Liver (tissue), 8 donors: ENCODE measurements at regions not wholly inside any gene's neighbourhood (a gene's known extent, or its start where the extent isn't known, plus 50 kb on each side); places are given as distances from the start of the nearest gene placed in this dataset.

Experiments used
- DNase-seq: peaks from one replicate; pipeline ENCODE4 v3.0.0-alpha.2; 2017; ENCODE audit warnings: low spot score
- H3K27ac ChIP-seq, 2 donors: one replicate each; pipeline ENCODE4 v1.7.0; 2013; ENCODE audit warnings: inconsistent platforms in 2 of 2, low read length in 2 of 2, control low read depth in 1 of 2, low read depth in 1 of 2, mild to moderate bottlenecking in 1 of 2
- H3K27me3 ChIP-seq, 4 donors: one replicate each; pipeline versions ENCODE4 v1.6.1 to v1.7.0; 2013; ENCODE audit warnings: low read length in 3 of 4, inconsistent platforms in 1 of 4, mild to moderate bottlenecking in 1 of 4, moderate library complexity in 1 of 4; ENCODE audit not compliant: control insufficient read depth in 4 of 4, insufficient read depth in 4 of 4
- H3K36me3 ChIP-seq, 4 donors: one replicate each; pipeline versions ENCODE4 v1.6.1 to v1.7.0; 2013; ENCODE audit warnings: low read length in 3 of 4, mild to moderate bottlenecking in 3 of 4, low read depth in 1 of 4, moderate library complexity in 1 of 4; ENCODE audit not compliant: control insufficient read depth in 4 of 4, insufficient read depth in 3 of 4
- H3K4me1 ChIP-seq, 4 donors: one replicate each; pipeline versions ENCODE4 v1.6.1 to v1.7.0; 2013; ENCODE audit warnings: low read length in 3 of 4, mild to moderate bottlenecking in 3 of 4, moderate library complexity in 1 of 4; ENCODE audit not compliant: control insufficient read depth in 4 of 4, insufficient read depth in 4 of 4
- H3K4me3 ChIP-seq, 3 donors: one replicate each; pipeline versions ENCODE4 v1.6.1 to v1.7.0; 2013; ENCODE audit warnings: low read length in 3 of 3, control low read depth in 1 of 3, low read depth in 1 of 3, mild to moderate bottlenecking in 1 of 3
- H3K9ac ChIP-seq, 2 donors: one replicate each; pipeline ENCODE4 v1.7.0; 2013; ENCODE audit warnings: low read length in 2 of 2, mild to moderate bottlenecking in 2 of 2, moderate library complexity in 2 of 2, control low read depth in 1 of 2, low read depth in 1 of 2
- H3K9me3 ChIP-seq, 4 donors: one replicate each; pipeline versions ENCODE4 v1.6.1 to v1.7.0; 2013; ENCODE audit warnings: low read length in 3 of 4; ENCODE audit not compliant: control insufficient read depth in 4 of 4
- FOXA1 ChIP-seq: IDR thresholded peaks from 2 replicates; pipeline ENCODE4 v1.6.1; 2016; ENCODE audit warnings: antibody characterized with exemption
- FOXA2 ChIP-seq: IDR thresholded peaks from 2 replicates; pipeline ENCODE4 v1.6.1; 2016; ENCODE audit warnings: antibody characterized with exemption
- GABPA ChIP-seq, 2 donors: IDR thresholded peaks in 1 of 2; conservative IDR thresholded peaks in 1 of 2; 2 replicates each; pipeline ENCODE4 v1.6.1; 2016; ENCODE audit warnings: antibody characterized with exemption in 2 of 2, mild to moderate bottlenecking in 1 of 2, moderate library complexity in 1 of 2
- HNF4A ChIP-seq, 2 donors: conservative IDR thresholded peaks; 2 replicates each; pipeline ENCODE4 v1.6.1; 2016; ENCODE audit warnings: antibody characterized with exemption in 2 of 2, mild to moderate bottlenecking in 2 of 2
- HNF4G ChIP-seq: IDR thresholded peaks from 2 replicates; pipeline ENCODE4 v1.6.1; 2016; ENCODE audit warnings: antibody characterized with exemption
- JUND ChIP-seq, 2 donors: IDR thresholded peaks; 2 replicates each; pipeline ENCODE4 v1.6.1; 2016; ENCODE audit warnings: antibody characterized with exemption in 2 of 2
- RAD21 ChIP-seq, 2 donors: IDR thresholded peaks; 2 replicates each; pipeline ENCODE4 v1.6.1; 2016; ENCODE audit warnings: antibody characterized with exemption in 2 of 2, mild to moderate bottlenecking in 2 of 2
- RXRA ChIP-seq, 2 donors: IDR thresholded peaks; 2 replicates each; pipeline ENCODE4 v1.6.1; 2017 to 2018; ENCODE audit warnings: antibody characterized with exemption in 2 of 2, mild to moderate bottlenecking in 1 of 2
- SP1 ChIP-seq: IDR thresholded peaks from 2 replicates; pipeline ENCODE4 v1.6.1; 2018; ENCODE audit warnings: antibody characterized with exemption, mild to moderate bottlenecking
- YY1 ChIP-seq: IDR thresholded peaks from 2 replicates; pipeline ENCODE4 v1.6.1; 2016; ENCODE audit warnings: antibody characterized with exemption, mild to moderate bottlenecking
- WGBS: extraction: QIAGEN DNeasy Blood & Tissue Kit; methylation state at CpG from one replicate; pipeline ENCODE4 v1.1.7; 2013; 5-methylcytosine and 5-hydroxymethylcytosine counted together
- TF ChIP-seq, protein P1 (sequence below): IDR thresholded peaks from 2 replicates; pipeline ENCODE4 v1.6.1; 2016; ENCODE audit warnings: antibody characterized with exemption, mild to moderate bottlenecking
- TF ChIP-seq, protein P2 (sequence below): IDR thresholded peaks from 2 replicates; pipeline ENCODE4 v1.6.1; 2016; ENCODE audit warnings: antibody characterized with exemption
- TF ChIP-seq, protein P3 (sequence below): fragments of 150-350 bp; IDR thresholded peaks from 2 replicates; pipeline ENCODE4 v1.5.1; 2017; ENCODE audit warnings: improper control_type of control experiment, low read depth, low read length; ENCODE audit not compliant: missing input control
- TF ChIP-seq, protein P4 (sequence below): IDR thresholded peaks from 2 replicates; pipeline ENCODE4 v1.6.1; 2016; ENCODE audit warnings: antibody characterized with exemption
- donor health status: healthy.
- donor health status: healthy.
- donor health status: healthy.
- donor health status: healthy.
- donor health status: healthy.

DNA sequence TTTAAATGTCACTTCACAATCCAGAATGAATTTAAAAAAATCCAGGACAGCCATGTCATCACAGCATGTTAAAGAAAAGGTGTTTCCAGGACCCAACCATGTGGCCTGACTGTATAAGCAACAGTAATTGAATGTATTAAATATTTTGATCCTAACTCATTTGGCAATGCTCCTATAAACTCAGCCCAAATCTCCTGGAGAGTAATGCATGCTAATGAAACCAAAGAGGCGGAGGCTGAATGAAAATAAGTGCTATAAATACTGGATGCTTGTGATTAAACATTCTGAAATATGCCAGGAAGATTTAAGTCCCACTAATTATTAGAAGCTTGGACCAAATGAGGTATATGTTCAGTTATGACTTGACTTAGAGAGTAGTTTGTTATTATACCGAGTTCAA is 486.8 kb downstream of the FRK start:
- no peaks in the 10 kb centered on the region for H3K4me1 ChIP-seq
- TF ChIP-seq, protein P1, sequence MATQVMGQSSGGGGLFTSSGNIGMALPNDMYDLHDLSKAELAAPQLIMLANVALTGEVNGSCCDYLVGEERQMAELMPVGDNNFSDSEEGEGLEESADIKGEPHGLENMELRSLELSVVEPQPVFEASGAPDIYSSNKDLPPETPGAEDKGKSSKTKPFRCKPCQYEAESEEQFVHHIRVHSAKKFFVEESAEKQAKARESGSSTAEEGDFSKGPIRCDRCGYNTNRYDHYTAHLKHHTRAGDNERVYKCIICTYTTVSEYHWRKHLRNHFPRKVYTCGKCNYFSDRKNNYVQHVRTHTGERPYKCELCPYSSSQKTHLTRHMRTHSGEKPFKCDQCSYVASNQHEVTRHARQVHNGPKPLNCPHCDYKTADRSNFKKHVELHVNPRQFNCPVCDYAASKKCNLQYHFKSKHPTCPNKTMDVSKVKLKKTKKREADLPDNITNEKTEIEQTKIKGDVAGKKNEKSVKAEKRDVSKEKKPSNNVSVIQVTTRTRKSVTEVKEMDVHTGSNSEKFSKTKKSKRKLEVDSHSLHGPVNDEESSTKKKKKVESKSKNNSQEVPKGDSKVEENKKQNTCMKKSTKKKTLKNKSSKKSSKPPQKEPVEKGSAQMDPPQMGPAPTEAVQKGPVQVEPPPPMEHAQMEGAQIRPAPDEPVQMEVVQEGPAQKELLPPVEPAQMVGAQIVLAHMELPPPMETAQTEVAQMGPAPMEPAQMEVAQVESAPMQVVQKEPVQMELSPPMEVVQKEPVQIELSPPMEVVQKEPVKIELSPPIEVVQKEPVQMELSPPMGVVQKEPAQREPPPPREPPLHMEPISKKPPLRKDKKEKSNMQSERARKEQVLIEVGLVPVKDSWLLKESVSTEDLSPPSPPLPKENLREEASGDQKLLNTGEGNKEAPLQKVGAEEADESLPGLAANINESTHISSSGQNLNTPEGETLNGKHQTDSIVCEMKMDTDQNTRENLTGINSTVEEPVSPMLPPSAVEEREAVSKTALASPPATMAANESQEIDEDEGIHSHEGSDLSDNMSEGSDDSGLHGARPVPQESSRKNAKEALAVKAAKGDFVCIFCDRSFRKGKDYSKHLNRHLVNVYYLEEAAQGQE, result no peak
- TF ChIP-seq RAD21 (IDR thresholded peaks at IDR 0.05), result no peak
- TF ChIP-seq SP1, result no peak
- TF ChIP-seq, protein P2, sequence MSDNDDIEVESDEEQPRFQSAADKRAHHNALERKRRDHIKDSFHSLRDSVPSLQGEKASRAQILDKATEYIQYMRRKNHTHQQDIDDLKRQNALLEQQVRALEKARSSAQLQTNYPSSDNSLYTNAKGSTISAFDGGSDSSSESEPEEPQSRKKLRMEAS, result no peak
- no peak for TF ChIP-seq YY1
- TF ChIP-seq, protein P3, sequence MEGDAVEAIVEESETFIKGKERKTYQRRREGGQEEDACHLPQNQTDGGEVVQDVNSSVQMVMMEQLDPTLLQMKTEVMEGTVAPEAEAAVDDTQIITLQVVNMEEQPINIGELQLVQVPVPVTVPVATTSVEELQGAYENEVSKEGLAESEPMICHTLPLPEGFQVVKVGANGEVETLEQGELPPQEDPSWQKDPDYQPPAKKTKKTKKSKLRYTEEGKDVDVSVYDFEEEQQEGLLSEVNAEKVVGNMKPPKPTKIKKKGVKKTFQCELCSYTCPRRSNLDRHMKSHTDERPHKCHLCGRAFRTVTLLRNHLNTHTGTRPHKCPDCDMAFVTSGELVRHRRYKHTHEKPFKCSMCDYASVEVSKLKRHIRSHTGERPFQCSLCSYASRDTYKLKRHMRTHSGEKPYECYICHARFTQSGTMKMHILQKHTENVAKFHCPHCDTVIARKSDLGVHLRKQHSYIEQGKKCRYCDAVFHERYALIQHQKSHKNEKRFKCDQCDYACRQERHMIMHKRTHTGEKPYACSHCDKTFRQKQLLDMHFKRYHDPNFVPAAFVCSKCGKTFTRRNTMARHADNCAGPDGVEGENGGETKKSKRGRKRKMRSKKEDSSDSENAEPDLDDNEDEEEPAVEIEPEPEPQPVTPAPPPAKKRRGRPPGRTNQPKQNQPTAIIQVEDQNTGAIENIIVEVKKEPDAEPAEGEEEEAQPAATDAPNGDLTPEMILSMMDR, result no peak
- no peaks in the 10 kb centered on the region for H3K9me3 ChIP-seq
- H3K27ac ChIP-seq, result no peak overlapping the region
- no peaks in the 10 kb centered on the region for H3K27me3 ChIP-seq
- no peaks in the 10 kb centered on the region for H3K36me3 ChIP-seq
- WGBS, result 81% methylated on average over 2 of the region's 2 CpGs
- H3K4me3 ChIP-seq, result no peak overlapping the region
- no peak overlapping the region for H3K9ac ChIP-seq
- no peak for DNase-seq

DNA sequence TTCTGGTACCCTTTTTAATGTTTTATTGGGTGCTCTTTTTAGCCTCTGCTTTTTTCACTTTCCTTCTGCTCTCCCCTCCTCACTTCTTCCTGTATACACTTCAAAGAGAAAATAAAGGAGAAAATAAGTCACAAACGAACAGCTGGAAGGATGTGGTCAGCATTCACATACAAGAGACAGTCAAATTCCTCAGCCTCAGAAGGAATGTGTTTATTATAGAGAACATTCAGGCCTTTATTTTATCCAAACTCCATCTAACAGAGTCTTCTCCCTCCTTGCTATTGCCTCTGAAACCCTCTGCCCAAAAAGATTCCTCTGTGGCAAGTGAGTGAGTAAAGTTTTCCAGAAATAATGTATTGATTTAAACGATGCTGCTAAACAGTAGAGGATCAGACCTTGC is 490.4 kb downstream of the FRK start:
- Histone ChIP-seq H3K27ac (no peak overlapping the region), H3K36me3 (no peaks in the 10 kb centered on the region), H3K4me1 (no peaks in the 10 kb centered on the region), H3K9me3 (no peaks in the 10 kb centered on the region), H3K9ac (no peak overlapping the region), H3K27me3 (no peaks in the 10 kb centered on the region), H3K4me3 (no peak overlapping the region)
- DNase-seq, result no peak
- TF ChIP-seq, protein P4, sequence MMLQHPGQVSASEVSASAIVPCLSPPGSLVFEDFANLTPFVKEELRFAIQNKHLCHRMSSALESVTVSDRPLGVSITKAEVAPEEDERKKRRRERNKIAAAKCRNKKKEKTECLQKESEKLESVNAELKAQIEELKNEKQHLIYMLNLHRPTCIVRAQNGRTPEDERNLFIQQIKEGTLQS, result no peak
- no peak for TF ChIP-seq GABPA (IDR thresholded peaks at IDR 0.05 in 1 of 2, conservative IDR thresholded peaks at IDR 0.05 in 1 of 2)
- no peak for TF ChIP-seq FOXA2
- no peak for TF ChIP-seq YY1
- TF ChIP-seq HNF4G, result no peak
- no peak for TF ChIP-seq RXRA (IDR thresholded peaks at IDR 0.05)
- TF ChIP-seq FOXA1, result no peak
- no peak for TF ChIP-seq JUND (IDR thresholded peaks at IDR 0.05)
- 58% methylated on average over 2 of the region's 2 CpGs for WGBS

DNA sequence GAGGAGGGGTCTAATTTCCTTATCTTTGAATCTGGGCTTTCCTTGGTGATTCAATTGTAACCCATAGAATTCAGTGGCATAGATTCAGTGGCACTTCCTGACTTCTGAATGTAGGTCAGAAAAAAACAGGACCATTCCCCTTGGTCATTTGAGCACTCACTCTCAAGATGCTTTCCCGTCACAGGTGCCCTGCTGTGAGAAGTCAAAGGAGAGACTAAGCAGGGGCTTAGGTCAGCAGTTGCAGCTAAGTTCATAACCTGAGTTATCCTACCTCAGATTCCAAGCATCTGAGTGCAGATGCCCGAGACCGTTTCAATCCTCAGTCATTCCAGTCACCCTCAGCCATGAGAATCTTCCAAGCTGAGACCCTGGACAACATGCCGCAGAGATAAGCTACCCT is 506.6 kb downstream of the FRK start:
- Histone ChIP-seq H3K4me3 (no peak overlapping the region), H3K9me3 (no peaks in the 10 kb centered on the region), H3K4me1 (peaks cover 0 to 6% (median 1%) of the 10 kb centered on the region in 4 donors), H3K9ac (no peak overlapping the region), H3K27ac (no peak overlapping the region), H3K36me3 (no peaks in the 10 kb centered on the region), H3K27me3 (no peaks in the 10 kb centered on the region)
- DNase-seq, result no peak
- WGBS, result 76% methylated on average over 4 of the region's 4 CpGs
- TF ChIP-seq JUND (IDR thresholded peaks at IDR 0.05) (no peak), HNF4G (no peak), SP1 (no peak), FOXA1 (no peak), YY1 (no peak), GABPA (IDR thresholded peaks at IDR 0.05 in 1 of 2, conservative IDR thresholded peaks at IDR 0.05 in 1 of 2) (no peak), HNF4A (conservative IDR thresholded peaks at IDR 0.05) (no peak)
- TF ChIP-seq, protein P3, result no peak
- TF ChIP-seq, protein P1, result no peak
